Central memory CD8-positive, alpha-beta T cell (primary cell): ENCODE measurements at regions not wholly inside any gene's neighbourhood (a gene's known extent, or its start where the extent isn't known, plus 50 kb on each side); places are given as distances from the start of the nearest gene placed in this dataset.
"Not testable (repeated sequence)": the region's sequence is repeated elsewhere in the genome, so short reads cannot be mapped to it uniquely, and the experiment has no call there.

Source experiments
- ATAC-seq: fragments of 150-1000 bp; cut with Tn5 transposase; replicated peaks from 2 replicates; pipeline ENCODE4 v1.10.0; 2022; ENCODE audit warnings: mild to moderate bottlenecking, moderate FRiP score, moderate number of reproducible peaks; ENCODE audit not compliant: poor library complexity, severe bottlenecking; ENCODE audit errors: extremely low read depth
- DNase-seq, 2 donors: peaks; one replicate each; pipeline ENCODE4 v3.0.0; 2021; ENCODE audit warnings: low spot score in 2 of 2
- H3K27ac Mint-ChIP-seq: one replicate; pipeline ENCODE4 v1.8.0; 2022; ENCODE audit warnings: low read depth, mild to moderate bottlenecking, moderate library complexity, mixed read lengths
- H3K27me3 Mint-ChIP-seq: one replicate; pipeline ENCODE4 v1.8.0; 2022; ENCODE audit warnings: mixed read lengths
- H3K36me3 Mint-ChIP-seq: one replicate; pipeline ENCODE4 v1.8.0; 2022; ENCODE audit warnings: mild to moderate bottlenecking, moderate library complexity, mixed read lengths; ENCODE audit not compliant: insufficient read depth
- H3K4me1 Mint-ChIP-seq: one replicate; pipeline ENCODE4 v1.8.0; 2022; ENCODE audit warnings: mixed read lengths
- H3K4me3 Mint-ChIP-seq: one replicate; pipeline ENCODE4 v1.8.0; 2022; ENCODE audit warnings: mild to moderate bottlenecking, moderate library complexity, mixed read lengths
- H3K9me3 Mint-ChIP-seq: one replicate; pipeline ENCODE4 v1.8.0; 2022; ENCODE audit warnings: mixed read lengths

DNA sequence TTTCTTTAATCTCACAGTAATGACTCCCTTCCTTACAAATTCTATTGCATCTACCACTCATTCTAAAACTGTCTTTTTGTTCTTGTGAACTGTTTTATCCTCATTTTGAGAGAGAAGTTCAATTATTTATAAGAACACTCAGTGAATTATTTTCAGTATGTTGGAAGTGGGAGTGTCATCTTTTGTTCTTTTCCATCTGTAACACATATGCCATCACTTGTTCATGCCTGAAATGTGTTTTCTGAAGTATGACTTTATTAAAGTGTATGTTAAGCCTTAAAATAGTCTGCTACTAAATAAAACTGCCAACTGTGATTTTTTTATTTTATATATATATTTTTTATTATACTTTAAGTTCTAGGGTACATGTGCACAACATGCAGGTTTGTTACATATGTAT is 623.0 kb upstream of the CBLB start:
- H3K27ac Mint-ChIP-seq, result no peak overlapping the region
- no peaks in the 10 kb centered on the region for H3K4me1 Mint-ChIP-seq
- ATAC-seq, result no peak
- no peaks in the 10 kb centered on the region for H3K27me3 Mint-ChIP-seq
- no peaks in the 10 kb centered on the region for H3K9me3 Mint-ChIP-seq
- no peaks in the 10 kb centered on the region for H3K36me3 Mint-ChIP-seq
- DNase-seq, result no peak
- no peak overlapping the region for H3K4me3 Mint-ChIP-seq

DNA sequence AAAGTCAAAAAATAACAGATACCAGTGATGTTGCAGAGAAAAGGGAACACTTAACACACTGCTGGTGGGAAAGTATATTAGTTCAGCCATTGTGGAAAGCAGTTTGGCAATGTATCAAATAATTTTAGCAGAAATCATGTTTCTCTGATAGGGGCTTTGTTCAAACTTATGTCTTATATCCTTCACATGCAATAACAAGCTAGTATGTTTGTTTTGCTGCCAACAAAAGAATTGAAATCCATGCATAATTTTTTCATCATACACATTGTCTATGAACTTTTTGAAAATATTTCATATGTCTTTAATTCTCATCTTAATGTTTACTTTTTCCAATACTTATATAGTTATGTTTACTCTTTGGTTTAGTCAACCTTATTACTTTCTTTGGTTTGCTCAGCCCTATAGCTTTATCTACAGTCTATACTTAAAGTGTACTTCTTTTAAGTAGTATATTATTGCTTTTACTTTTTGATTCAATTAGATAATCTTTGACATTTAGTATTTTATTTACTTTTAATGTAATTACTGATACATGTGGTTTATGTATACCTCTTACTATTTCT is 639.6 kb upstream of the CBLB start:
- H3K36me3 Mint-ChIP-seq, result no peaks in the 10 kb centered on the region
- ATAC-seq (no peak), DNase-seq (no peak)
- H3K4me3 Mint-ChIP-seq, result no peak overlapping the region
- no peaks in the 10 kb centered on the region for H3K9me3 Mint-ChIP-seq
- no peak overlapping the region for H3K27ac Mint-ChIP-seq
- no peaks in the 10 kb centered on the region for H3K4me1 Mint-ChIP-seq
- no peaks in the 10 kb centered on the region for H3K27me3 Mint-ChIP-seq

DNA sequence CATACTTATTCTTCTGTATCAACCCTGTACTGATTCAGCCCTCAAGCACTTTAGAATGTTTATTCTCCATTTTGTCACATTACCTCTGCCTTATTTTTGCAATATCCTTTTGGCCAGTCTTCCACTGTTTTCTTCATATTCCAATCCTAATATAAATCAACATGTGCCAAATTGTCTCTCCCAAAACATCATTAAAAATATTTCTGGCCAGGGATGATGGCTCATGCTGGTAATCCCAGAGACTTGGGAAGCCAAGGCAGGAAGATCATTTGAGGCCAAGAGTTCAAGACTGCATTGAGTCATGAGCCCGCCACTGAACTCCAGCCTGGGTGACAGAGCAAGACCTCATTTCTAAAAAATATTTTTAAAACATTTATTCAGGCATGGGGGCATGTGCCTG is 641.4 kb upstream of the CBLB start:
- DNase-seq, result no peak
- no peaks in the 10 kb centered on the region for H3K36me3 Mint-ChIP-seq

DNA sequence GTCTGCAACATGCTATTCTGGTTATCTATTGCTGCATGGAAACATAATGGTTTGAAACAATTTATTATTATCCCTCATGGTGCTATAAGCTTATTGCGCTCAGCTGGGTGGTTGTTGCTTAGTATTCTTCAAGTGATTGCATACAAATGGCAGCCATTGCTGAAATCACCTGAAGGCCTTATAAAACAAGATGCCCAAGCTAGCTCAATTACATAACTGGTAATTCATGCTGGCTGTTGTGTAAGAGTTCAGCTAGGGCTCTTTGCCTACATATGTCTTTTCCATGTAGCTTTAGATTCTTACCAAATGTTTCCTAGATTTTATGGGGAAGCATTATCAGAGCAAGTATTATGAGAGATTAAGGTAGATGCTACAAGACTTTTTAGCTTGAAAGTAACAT is 644.0 kb upstream of the CBLB start:
- Mint-ChIP-seq H3K4me1 (no peaks in the 10 kb centered on the region), H3K4me3 (no peak overlapping the region), H3K27ac (no peak overlapping the region), H3K9me3 (no peaks in the 10 kb centered on the region), H3K36me3 (no peaks in the 10 kb centered on the region), H3K27me3 (no peaks in the 10 kb centered on the region)
- DNase-seq, result no peak
- no peak for ATAC-seq

More for the DNA sequence above, 641.4 kb upstream of the CBLB start:
- no peak for ATAC-seq
- H3K27me3 Mint-ChIP-seq, result no peaks in the 10 kb centered on the region
- H3K4me1 Mint-ChIP-seq, result no peaks in the 10 kb centered on the region
- no peak overlapping the region for H3K4me3 Mint-ChIP-seq
- no peaks in the 10 kb centered on the region for H3K9me3 Mint-ChIP-seq
- H3K27ac Mint-ChIP-seq, result no peak overlapping the region

DNA sequence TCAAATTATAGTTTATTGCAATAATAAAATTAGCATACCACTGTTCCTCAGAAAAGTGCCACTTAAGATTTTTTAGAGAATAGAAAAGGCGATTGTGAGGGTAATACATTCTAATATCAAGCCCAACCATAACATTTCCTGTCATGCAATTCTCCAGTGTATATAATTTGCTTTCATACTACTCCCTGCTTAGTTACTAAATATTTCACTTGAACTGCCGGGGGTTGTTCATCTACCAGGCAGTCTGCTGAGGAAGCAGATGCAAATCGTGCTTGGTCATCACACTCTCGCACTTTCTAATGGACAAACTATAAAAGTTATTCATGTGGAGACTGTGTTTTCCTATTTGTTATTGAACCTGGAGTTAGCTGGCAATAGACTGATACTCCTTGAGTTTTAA is 645.6 kb upstream of the CBLB start:
- no peak for DNase-seq
- Mint-ChIP-seq H3K36me3 (no peaks in the 10 kb centered on the region), H3K4me1 (no peaks in the 10 kb centered on the region), H3K9me3 (no peaks in the 10 kb centered on the region), H3K27ac (no peak overlapping the region), H3K27me3 (no peaks in the 10 kb centered on the region), H3K4me3 (no peak overlapping the region)
- no peak for ATAC-seq

DNA sequence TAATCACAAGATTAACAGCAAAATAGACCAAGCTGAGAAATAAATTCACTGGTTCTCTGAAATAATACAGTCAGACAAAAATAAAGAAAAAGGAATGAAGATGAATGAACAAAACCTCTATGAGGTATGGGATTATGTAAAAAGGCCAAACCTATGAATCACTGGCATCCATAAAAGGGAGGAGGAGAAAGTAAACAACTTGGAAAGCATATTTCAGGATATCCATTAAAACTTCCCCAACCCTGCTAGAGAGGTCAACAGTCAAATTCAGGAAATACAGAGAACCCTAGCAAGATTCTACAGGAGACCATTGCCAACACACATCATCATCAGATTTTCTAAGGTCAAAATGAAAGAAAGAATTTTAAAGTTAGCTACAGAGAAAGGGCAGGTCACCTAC is 649.7 kb upstream of the CBLB start:
- Mint-ChIP-seq H3K27me3 (no peaks in the 10 kb centered on the region), H3K27ac (no peak overlapping the region), H3K4me1 (no peaks in the 10 kb centered on the region), H3K36me3 (no peaks in the 10 kb centered on the region), H3K9me3 (no peaks in the 10 kb centered on the region), H3K4me3 (no peak overlapping the region)
- DNase-seq, result no peak
- no peak for ATAC-seq

DNA sequence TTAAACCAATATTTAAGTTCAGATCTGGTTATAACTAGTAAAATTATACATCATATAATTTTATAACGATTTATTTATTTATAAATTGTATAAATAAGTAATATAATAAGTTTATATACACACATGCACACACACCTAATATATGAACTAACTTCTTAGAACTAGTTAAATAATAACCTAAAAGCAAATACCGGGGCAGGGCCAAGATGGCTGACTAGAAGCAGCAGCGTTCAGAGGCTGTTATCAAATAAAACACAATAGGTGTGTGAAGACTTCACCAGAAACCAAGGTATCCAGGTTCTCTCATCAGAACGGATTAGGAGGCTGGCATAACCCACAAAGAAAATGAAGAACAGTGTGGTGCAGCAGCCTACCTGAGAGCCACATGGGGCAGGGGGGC is 653.6 kb upstream of the CBLB start:
- Mint-ChIP-seq H3K4me1 (no peaks in the 10 kb centered on the region), H3K27me3 (no peaks in the 10 kb centered on the region), H3K4me3 (no peak overlapping the region), H3K27ac (no peak overlapping the region), H3K9me3 (no peaks in the 10 kb centered on the region), H3K36me3 (no peaks in the 10 kb centered on the region)
- ATAC-seq (no peak), DNase-seq (no peak)

DNA sequence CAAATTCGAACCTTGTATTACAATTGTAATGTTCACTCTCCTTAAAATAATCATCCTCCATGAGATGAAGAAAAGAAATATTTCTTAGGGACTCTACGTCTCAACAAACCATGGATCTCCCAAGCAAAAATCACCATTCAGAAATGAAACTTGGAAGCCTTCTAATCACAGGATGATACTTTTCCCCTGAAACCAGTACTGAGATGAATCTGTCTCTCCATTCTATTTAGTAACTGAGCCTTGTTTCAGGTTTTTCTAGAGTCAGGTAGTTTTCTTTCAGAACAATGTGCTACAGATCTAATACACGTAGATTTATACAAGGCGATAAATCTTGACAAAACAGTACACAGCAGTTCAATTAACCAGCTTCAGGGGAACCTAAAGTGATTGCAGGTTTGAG is 660.1 kb upstream of the CBLB start:
- no peak for ATAC-seq
- DNase-seq, result no peak
- H3K4me1 Mint-ChIP-seq, result peaks cover 6% of the 10 kb centered on the region
- H3K4me3 Mint-ChIP-seq, result no peak overlapping the region
- no peaks in the 10 kb centered on the region for H3K36me3 Mint-ChIP-seq
- H3K27ac Mint-ChIP-seq, result no peak overlapping the region
- H3K27me3 Mint-ChIP-seq, result no peaks in the 10 kb centered on the region
- no peaks in the 10 kb centered on the region for H3K9me3 Mint-ChIP-seq

DNA sequence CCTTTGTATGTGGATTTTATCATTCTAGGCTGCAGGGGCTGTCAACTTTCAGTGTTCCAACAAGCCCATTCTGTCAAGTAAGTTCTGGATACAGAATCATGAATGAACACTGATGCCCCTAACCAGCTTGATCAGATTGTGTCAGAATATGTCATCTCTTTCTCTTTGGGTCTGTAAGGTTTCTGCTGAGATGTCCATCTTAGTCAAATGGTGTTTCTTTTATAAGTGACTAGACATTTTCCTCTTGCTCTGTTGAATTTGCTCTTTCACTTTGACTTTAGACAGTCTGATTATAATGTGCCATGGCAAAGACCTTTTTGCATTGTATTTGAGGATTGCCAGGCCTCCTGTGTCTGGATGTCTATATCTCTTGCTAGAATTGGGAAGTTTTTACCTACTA is 660.9 kb upstream of the CBLB start:
- H3K9me3 Mint-ChIP-seq, result no peaks in the 10 kb centered on the region
- H3K4me3 Mint-ChIP-seq, result no peak overlapping the region
- peaks cover 10% of the 10 kb centered on the region for H3K4me1 Mint-ChIP-seq
- ATAC-seq (no peak), DNase-seq (no peak)
- no peak overlapping the region for H3K27ac Mint-ChIP-seq
- H3K36me3 Mint-ChIP-seq, result no peaks in the 10 kb centered on the region
- H3K27me3 Mint-ChIP-seq, result no peaks in the 10 kb centered on the region

DNA sequence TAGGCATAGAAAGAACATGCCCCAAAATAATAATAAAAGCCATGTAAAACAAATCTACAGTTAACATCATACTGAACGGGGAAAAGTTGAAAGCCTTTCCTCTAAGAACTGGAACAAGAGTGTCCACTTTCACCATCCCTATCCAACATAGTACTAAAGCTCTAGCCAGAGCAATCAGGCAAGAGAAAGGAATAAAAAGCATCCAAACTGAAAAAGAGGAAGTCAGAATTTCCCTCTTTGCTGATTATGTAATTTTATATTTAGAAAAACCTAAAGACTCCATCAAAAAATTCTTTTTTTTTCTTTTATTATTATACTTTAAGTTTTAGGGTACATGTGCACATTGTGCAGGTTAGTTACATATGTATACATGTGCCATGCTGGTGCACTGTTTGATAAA is 661.6 kb upstream of the CBLB start:
- ATAC-seq, result no peak
- Mint-ChIP-seq H3K4me3 (no peak overlapping the region), H3K9me3 (no peaks in the 10 kb centered on the region), H3K27me3 (no peaks in the 10 kb centered on the region), H3K4me1 (peaks cover 15% of the 10 kb centered on the region), H3K36me3 (no peaks in the 10 kb centered on the region), H3K27ac (no peak overlapping the region)
- no peak for DNase-seq

DNA sequence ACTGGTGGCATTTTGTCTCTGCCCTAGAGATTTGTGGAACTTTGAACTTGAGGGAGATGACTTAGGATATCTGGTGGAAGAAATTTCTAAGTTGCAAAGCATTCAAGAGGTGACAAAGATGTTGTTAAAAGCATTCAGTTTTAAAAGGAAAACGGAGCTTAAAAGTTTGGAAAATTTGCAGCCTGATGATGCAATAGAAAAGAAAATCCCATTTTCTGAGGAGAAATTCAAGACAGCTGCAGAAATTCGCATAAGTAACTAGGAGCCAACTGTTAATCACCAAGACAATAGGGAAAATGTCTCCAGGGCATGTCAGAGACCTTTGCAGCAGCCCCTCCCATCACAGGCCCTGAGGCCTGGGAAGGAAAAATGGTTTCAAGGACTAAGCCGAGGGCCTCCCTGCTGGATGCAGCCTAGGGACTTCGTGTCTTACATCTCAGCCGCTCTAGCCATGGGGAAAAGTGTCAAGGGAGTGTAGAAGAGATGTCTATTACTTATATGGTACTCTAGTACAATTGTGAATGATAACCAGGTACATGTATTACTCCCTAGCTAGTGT is 663.0 kb upstream of the CBLB start:
- H3K27ac Mint-ChIP-seq, ATAC-seq, H3K27me3 Mint-ChIP-seq, H3K36me3 Mint-ChIP-seq, H3K9me3 Mint-ChIP-seq, H3K4me3 Mint-ChIP-seq, DNase-seq: not testable (repeated sequence)
- peaks cover 15% of the 10 kb centered on the region for H3K4me1 Mint-ChIP-seq

DNA sequence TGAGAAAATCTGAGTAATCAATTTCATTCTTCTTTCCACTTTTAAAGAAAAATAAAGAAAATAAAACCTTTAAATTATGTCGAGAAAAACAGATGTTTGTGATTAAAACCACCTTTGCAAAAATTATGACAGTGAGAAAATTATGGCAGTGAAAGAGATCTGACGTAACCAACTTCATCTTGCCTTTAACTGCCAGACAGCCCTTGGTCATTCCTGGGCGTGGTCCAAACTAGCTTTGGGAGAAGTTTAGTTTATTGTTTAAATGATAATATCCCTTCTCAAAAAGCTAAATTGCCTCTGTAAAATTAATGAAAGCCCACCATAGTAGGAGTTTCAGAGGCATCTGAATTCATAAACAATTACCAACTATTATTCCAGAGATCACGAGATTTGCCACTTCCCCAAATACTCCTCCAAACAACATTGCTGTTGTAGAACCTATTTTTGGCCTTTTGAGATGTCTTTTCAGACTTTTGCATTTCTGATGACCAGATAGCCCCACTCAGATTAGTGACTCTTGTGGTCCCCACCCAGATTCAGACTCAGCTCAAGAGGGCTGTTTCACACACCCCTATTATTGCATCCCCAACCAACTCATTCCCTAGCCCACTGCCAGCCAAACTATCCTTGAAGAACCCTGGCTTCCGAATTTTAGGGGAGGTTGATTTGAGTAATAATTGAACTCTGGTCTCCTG is 664.4 kb upstream of the CBLB start:
- DNase-seq, result no peak
- no peak overlapping the region for H3K27ac Mint-ChIP-seq
- H3K4me1 Mint-ChIP-seq, result peaks cover 15% of the 10 kb centered on the region
- no peaks in the 10 kb centered on the region for H3K27me3 Mint-ChIP-seq
- H3K4me3 Mint-ChIP-seq, result no peak overlapping the region
- H3K9me3 Mint-ChIP-seq, result peaks cover 7% of the 10 kb centered on the region
- no peak for ATAC-seq
- no peaks in the 10 kb centered on the region for H3K36me3 Mint-ChIP-seq

DNA sequence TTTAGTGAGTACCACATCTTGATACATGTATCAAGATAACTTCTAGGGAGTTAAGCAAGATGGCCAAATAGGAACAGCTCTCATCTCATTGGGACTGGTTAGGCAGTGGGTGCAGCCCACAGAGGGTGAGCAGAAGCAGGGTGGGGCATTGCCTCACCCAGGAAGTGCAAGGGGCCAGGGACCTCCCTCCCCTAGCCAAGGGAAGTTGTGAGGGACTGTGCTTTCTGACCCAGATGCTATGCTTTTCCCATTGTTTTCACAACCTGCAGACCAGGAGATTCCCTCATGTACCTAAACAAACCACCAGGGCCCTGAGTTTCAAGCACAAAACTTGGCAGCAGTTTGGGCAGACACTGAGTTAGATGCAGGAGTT is 665.0 kb upstream of the CBLB start:
- Mint-ChIP-seq H3K4me1 (peaks cover 15% of the 10 kb centered on the region), H3K27ac (no peak overlapping the region), H3K9me3 (peaks cover 7% of the 10 kb centered on the region), H3K4me3 (no peak overlapping the region), H3K27me3 (no peaks in the 10 kb centered on the region), H3K36me3 (no peaks in the 10 kb centered on the region)
- ATAC-seq (no peak), DNase-seq (no peak)
